HG02885 (cell line): ENCODE measurements at regions not wholly inside any gene's neighbourhood (a gene's known extent, or its start where the extent isn't known, plus 50 kb on each side); places are given as distances from the start of the nearest gene placed in this dataset.
"Not testable (repeated sequence)": the region's sequence is repeated elsewhere in the genome, so short reads cannot be mapped to it uniquely, and the experiment has no call there.

Experiments
- ATAC-seq: cut with Tn5 transposase; IDR thresholded peaks from one replicate; pipeline ENCODE4 v1.9.1; 2021; ENCODE audit warnings: mild to moderate bottlenecking; ENCODE audit not compliant: unreplicated experiment, poor library complexity

DNA sequence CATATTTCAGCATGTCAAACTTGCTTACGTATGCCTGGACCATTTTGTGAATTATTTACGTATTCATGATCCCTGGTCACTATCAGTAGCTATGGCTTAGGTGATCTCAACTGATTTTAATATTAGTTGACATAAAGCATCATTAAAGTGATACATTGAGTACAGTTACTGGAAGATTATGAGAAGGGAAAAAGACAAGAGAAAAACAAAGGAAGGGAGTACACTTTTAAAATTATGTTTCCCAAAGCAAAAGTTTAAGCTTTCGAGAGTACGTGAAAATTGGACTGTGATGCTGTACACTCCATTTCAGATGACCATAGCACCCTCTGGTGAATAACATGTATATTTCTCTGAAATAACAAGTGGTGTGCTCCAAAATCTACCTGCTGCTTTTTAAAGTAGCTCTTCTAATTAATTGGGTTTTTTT lies 215.0 kb upstream of the HSF2 start:
- ATAC-seq = no peak

GRCh38 chr6:122185458-122185857 lies 214.0 kb upstream of the HSF2 start:
- not testable (repeated sequence) for ATAC-seq

- no peak for ATAC-seq
These were observed 212.3 kb upstream of the HSF2 start for GRCh38 chr6:122187186-122187585.

DNA sequence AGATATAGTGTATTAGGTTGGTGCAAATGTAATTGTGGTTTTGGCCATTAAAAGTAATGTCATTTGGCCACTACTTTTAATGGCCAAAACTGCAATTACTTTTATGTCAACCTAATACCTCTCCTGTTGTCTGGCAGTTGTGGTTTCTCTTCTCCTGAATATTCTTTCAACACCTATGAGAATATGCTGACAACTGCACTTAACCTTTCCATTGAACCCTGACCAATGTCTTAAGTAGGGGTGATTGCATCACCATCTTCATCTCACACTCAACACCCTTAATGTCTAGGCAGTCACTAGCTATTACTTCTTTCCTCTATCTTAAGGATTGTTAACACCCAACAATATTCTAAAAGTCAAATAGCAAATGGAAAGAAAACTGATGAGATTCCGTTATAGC lies 200.5 kb upstream of the HSF2 start:
- ATAC-seq = no peak

GRCh38 chr6:122200440-122200839 lies 199.0 kb upstream of the HSF2 start:
- ATAC-seq = no peak

GRCh38 chr6:122202576-122203137 lies 196.8 kb upstream of the HSF2 start:
- ATAC-seq = no peak

- ATAC-seq = no peak
These were observed 192.4 kb upstream of the HSF2 start for GRCh38 chr6:122207061-122207460.

DNA sequence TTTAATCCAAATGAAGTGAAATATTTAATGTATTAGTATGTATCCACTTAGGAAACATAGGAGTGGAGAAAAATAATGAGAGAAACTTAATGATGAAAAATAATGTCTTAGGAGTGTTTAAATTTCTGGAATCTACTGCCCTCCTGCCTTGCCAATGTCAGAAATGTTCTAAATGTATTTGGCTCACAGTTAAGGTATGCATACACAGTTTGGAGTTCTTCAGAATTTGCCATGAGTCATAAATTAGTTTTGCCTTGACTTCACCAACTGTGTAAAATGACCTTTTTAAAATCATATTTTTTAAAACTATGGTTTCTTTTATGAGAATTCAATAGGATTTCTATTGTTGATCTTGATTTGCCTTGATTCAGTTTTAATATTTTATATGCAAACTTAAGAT lies 191.7 kb upstream of the HSF2 start:
- no peak for ATAC-seq

GRCh38 chr6:122214605-122215318 lies 184.7 kb upstream of the HSF2 start:
- no peak for ATAC-seq

DNA sequence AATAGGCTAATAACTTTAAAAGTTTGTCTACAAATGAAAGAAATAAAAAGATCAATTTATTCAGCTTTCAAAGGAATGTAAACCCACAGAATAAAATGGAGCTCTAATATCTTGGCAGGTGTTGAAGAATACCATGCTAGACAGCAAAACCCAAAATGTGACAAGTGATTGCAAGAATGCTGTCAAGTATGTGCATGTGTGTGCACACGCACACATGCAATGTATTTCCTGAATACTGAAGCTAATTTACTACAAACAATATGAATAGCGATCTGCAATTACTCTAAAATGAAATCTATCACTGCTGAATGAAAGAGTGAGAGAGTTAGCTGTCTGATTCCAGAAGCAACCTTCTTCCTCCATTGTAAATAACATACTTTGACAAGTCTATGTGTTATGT lies 179.2 kb upstream of the HSF2 start:
- no peak for ATAC-seq

DNA sequence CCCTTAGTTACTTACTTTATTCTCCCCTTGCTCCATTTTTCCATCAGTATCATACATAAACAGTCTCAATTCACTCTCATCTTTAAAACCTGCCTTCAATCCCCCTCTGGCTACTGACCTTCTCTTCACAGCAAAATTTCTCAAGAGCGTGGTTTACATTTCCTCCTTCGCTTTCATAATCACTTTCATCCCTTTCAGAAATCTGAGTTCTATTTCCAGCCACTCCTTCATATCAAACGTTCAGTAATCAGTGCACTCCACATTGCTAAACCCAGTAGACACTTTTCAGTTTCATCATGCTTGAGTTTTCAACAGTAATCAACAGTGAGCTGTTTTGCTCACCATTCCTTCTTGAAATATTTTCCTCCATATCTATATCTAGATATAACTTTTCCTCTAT lies 176.7 kb upstream of the HSF2 start:
- ATAC-seq = no peak

DNA sequence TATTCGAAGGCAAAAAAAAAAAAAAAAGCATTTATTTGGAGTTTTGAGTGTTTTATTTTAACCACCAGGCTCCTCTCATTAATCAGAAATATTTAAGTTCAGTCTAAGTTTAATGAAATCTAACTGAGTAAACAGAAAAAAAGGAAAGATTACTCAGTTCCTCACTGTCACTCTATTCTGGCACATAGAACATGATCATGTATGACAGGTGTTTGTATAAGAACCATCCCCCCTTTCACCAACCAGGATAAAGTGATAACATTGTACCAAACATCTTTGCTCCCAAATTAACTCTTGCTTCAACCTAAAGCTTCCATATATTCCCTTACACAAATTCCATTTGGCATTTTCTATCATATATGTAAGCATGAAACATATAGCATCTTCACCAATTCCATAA lies 176.2 kb upstream of the HSF2 start:
- no peak for ATAC-seq

DNA sequence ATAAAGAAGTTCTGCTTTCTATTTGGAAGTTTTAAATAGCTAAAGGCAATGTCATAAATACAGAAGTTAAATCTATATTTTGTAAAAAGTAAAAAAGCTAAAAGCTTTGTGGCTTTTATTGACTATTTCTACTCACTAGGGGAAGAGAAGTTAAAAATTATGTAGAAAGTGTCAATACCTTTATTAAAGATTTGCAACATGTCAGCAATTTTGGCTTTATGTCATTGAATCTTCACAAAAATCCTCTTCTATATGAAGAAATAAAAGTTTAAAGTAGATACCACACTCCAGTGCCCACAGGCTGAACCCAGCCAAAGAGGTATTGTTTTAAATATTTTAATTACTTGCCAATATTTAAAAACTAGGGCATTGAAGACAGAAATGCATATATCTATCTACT lies 160.6 kb upstream of the HSF2 start:
- no peak for ATAC-seq

DNA sequence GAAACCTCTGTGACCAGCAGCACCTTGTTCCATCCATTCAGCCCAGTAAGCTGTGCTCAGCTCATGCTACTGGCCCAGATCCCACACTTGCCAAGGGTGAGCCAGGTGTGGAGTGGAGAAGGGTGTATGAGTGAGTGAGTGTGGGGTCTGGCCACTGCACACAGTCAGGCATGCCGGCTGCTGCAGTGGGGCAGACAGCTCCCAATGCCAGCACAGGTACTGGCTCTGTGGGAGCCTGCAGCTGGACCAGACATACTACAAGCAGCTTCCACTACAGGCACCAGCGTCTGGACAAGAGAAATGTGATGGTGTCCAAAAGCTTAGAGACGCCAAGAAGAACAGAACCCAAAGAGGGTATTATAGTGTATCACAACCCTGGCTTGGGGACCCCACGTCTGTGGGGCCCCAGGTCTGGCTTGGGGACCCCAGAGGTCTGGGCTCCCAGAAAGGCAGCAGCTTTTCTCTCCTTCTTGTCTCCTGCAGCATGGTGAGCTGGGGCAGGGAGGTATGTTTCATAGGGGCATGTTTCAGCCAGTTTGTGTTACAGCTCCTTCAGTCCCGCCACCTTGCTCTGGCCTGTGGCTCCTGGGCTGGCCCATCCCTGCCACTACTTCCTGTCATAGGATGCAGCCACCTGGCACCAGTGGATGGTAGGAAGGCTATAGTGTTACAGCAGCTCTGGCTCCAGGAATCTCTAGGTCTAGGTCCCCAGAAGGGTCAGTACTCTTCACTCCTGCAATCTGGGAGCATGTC lies 152.4 kb upstream of the HSF2 start:
- ATAC-seq = no peak

- ATAC-seq = no peak
These were observed 151.3 kb upstream of the HSF2 start for GRCh38 chr6:122248001-122248669.

- ATAC-seq = no peak
These were observed 150.6 kb upstream of the HSF2 start for GRCh38 chr6:122248844-122249243.

- no peak for ATAC-seq
These were observed 140.6 kb upstream of the HSF2 start for GRCh38 chr6:122258839-122259238.

GRCh38 chr6:122264557-122264956 lies 134.9 kb upstream of the HSF2 start:
- ATAC-seq = no peak

DNA sequence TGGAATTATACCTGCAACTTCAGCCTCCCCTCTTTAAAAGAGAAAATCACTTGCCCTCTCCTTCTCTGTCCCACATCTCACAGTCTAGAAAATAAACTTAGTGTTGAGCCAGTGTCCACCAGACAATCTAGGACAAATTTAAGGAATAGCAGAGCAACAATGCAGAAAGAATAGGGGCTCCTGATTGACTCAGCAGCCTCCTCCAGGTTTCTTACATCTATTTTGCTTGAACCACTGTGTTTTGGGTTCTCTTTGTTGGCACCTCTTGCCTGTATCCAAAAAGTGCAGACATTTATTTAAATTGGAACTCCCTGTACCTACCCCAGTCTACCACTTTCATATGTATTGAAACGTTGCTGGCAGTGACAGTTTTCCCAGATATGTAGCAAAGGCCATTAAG lies 133.7 kb upstream of the HSF2 start:
- ATAC-seq = no peak

DNA sequence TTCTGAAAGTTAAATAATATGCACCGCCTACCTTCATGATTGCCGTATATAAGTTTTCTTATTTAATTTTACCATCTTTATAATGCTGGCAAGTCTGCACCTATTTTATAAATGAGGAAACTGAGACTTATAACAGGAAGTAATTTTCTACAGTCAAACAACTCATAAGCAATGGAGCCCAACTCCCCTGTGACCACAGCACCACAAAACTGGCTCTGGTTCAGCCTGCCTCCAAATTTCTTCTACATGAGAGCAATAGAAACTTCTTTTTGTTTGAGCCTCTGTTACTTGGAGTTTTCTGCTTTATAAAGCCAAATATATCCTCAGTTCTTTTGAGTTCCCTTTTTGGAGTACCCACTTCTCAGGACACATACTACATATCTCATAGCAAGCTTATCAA lies 131.1 kb upstream of the HSF2 start:
- ATAC-seq = no peak

GRCh38 chr6:122276637-122277036 lies 122.8 kb upstream of the HSF2 start:
- no peak for ATAC-seq
